ENCODE measurements at regions not wholly inside any gene's neighbourhood (a gene's known extent, or its start where the extent isn't known, plus 50 kb on each side); places are given as distances from the start of the nearest gene placed in this dataset.

- TF ChIP-seq MEF2A (IDR thresholded peaks at IDR 0.05; ENCODE audit: insufficient read depth, low read depth, low read length) (no peak), EZH2 (IDR thresholded peaks at IDR 0.05; ENCODE audit: borderline replicate concordance, control insufficient read depth, low read depth, low read length) (no peak), ZBTB33 (IDR thresholded peaks at IDR 0.05) (no peak), BRCA1 (IDR thresholded peaks at IDR 0.05; ENCODE audit: low read depth, low read length) (no peak), CTCF (IDR thresholded peaks at IDR 0.05 in 2 of 3, conservative IDR thresholded peaks at IDR 0.05 in 1 of 3; ENCODE audit: control insufficient read depth in 2 of 3, extremely low read depth in 1 of 3, insufficient read depth in 1 of 3, low read depth in 3 of 3, low read length in 3 of 3) (no peak)
Measured at GRCh38 chr4:181020456-181020855, 1222.7 kb upstream of the TENM3 start.

Measured in GM12878 (cell line).